HG02885 (cell line): ENCODE measurements at regions not wholly inside any gene's neighbourhood (a gene's known extent, or its start where the extent isn't known, plus 50 kb on each side); places are given as distances from the start of the nearest gene placed in this dataset.

ENCODE experiments used
- ATAC-seq: cut with Tn5 transposase; IDR thresholded peaks from one replicate; pipeline ENCODE4 v1.9.1; 2021; ENCODE audit warnings: mild to moderate bottlenecking; ENCODE audit not compliant: unreplicated experiment, poor library complexity

DNA sequence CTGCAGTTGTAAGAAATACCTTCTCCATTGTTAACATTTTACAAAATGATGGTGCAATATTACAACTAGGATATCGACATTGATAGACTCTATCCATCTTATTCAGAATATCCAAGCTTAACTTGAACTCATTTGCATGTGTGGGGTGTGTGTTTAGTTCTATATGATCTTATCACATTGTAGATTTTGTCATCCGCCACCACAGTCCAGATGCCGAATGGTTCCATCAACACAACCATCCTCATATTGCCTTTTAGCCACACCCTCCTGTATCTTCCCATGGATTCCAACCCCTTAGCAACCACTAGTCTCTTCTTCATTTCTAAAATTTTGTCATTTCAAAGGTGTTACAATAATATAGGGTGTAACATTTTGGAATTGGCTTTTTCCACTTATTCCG lies 452.9 kb upstream of the AKR1E2 start:
- ATAC-seq: no peak

DNA sequence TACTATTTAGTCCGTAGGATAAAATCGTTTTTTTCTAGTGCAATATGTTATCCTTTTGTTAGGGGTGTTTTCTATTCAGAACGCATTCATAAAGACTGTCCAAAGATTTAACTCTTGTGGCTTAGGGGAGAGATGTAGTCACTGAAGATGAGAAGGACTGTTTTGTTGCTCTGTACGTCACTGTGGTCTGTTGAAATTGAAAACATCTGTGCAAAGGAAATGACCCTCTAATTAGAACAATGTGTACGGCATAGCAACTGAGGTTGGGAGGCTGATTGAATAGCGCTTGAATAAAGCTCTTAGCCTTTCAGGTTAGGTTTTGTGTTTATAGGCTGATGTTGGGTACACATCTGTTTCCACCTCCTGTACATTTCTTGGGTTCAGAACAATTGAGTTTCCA lies 453.4 kb upstream of the AKR1E2 start:
- no peak for ATAC-seq

DNA sequence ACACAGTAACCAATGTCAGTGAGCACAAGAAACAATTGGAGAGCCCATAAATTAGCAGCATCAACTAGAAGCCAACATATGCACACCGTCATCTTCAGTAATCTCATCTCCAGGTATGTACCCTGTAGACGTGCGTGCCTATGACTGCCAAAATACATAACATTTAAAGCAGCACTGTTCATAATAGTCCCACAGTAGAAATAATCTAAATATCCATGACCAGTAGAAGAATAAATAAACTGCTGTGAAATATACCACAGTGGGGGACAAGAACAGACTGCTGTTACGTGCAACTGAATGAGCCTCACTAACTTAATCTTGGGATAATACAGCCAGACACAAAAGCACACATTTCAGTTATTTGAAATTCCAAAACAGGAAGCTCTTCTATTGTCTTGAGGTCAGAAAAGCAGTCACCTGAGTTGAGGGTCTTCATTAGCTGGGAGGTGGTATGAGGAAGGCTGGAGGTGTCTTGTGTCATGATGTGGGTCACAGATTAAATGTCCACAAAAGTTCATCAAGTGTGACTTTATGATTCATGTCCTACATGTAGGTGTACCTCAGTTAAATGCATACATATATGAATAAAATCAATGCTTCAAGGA lies 454.2 kb upstream of the AKR1E2 start:
- no peak for ATAC-seq

DNA sequence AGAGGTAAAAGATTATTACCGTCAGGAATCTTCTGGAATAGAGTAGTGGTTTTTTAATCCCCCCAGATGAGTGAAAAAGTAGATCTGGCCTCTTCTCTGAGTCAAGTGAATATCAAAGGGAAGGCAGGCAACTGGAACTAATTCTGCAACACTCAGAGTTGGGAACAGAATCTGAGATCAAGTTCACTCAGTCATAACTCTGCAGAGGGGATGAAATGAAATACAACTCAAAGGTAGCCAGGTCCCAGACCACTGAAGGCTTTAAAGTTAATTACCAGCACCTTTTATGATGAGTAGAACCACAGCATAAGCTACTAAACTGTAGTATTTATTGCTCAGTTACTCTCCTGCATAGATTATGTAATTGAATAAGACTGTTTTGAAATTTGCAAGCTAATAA lies 455.6 kb upstream of the AKR1E2 start:
- no peak for ATAC-seq

DNA sequence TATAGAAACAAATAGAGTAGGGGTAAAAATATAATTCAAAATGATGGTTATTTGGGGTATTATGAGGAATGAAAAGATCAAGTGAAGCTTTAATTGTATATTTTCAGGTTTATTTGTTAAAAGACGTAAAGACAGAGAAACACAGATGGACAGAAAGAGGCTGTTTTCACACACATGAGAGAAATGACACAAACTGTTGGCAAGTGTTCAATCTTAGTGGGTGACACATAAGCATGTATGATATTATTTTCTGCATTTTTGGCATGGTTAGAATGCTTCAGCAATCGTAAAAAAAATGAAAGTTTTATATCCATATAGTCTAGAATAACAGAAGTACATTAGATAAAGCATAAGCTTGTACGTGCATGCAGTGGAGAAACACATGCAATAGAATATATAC lies 464.4 kb upstream of the AKR1E2 start:
- ATAC-seq: no peak

DNA sequence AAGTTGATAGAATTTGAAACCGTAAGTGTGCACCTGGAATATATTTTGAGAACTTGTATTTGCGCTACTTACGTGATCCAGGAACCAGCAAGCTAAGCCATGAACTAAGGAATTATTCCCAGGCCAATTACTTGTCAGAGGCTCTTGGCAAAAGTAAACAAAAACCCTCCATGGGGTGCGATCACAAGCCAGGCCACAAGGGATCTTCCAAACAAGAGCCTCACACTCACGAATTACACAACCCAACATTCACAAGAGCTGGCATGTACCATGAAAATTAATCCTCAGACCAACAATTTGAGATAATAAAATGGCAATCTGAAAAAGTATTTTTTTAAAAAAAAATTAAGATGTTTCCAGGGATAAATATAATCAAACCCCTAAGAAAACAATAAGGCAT lies 467.0 kb upstream of the AKR1E2 start:
- no peak for ATAC-seq

DNA sequence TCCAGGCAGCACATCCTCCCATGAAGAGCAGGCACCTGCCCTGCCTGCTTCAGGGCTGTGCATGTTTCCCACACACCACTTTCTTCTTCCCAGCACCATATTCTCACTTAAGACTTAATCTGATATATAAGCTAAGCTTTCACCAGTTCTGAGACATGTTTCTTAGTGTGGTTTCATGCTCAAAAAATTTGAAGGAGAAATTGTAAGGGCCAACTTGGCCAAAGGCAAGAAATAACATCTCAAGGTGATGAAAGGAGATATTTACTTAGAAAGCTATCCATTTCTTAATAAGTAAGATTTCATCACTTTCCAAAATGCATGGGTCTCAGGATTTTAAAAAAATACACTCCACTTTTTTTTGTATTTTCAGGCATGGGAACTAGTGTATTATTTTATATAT lies 468.1 kb upstream of the AKR1E2 start:
- no peak for ATAC-seq

DNA sequence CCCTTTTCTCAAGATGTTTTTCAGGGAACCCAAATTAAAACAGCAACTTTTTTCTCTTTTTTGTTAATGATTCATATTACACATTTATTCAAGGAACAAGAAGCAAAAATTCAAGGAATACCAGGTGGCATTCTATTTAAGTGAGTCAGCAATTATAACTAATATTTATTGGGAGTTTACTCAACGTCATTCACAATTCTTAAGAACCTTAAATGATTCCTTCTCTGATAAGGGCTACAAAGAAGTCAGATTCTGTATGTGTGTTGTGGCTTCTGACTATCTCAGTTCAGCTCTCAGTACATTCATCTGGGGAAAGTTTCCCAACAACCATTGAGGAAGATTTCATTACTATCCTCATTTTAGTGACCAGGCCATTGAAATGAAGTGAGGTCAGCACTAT lies 470.7 kb upstream of the AKR1E2 start:
- no peak for ATAC-seq

DNA sequence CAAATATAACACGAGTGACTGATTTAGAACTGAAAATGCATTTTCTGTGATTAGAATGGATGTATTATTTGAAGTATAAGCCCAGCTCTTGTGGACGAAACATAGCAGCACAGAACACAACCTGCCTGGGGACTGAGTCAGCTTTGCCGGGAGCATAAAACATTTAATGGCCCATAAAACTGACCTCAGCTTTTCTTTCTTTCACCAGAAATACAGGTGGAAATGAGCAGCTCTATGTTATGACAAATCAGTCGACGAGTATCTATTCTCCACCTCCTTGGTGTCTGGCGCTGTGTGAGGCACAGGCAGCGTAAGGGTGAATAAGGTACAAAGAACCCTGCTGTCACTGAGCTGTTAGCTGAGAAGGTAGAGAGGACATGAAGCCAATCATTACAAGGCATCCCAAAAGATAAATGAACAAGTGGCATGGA lies 471.6 kb upstream of the AKR1E2 start:
- no peak for ATAC-seq

DNA sequence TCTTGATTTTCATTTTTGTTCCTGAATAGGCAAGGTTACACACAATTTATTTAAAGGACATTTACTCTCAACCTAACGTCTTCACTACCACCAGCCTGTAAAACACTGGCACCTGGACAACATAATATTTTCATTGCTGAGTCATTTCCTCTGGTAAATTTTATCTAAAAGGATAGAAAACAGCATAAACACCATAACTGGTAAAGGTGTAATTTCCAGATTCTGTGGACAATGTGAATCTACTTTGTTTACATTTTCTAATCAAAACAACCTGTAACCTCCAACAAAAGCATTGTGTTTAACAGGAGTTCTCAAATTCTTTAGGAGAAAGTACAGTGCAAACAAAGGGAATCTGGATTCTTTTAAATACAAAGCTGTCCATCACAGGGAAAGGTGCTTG lies 472.0 kb upstream of the AKR1E2 start:
- no peak for ATAC-seq

DNA sequence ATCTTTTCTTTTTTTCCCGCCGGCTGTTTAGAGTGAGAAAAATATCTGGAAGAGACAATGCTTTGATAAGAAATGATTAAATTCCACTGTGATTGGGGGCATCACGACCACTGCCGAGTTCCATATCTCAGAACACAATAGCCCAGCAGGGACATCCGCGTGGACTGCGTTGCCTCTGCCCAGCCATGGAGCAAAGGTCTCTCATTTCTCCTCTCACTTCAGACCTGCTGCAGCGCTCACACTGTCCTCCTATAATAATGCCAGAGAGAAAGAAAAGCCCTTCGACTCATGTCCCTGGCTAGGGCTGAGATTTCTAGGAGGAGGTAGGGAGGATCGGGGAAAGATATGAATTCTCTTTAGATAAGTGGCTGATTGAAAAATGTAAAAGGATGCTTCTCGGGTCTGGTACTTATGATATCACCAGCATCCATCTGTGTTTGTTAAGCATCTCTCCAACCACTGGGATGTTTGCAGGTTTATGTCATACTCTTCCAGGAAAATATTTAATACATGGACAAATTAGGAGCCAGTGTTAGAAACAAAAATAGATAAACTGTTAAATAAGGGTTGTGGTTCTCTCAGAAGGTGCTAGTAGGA lies 472.9 kb upstream of the AKR1E2 start:
- no peak for ATAC-seq

DNA sequence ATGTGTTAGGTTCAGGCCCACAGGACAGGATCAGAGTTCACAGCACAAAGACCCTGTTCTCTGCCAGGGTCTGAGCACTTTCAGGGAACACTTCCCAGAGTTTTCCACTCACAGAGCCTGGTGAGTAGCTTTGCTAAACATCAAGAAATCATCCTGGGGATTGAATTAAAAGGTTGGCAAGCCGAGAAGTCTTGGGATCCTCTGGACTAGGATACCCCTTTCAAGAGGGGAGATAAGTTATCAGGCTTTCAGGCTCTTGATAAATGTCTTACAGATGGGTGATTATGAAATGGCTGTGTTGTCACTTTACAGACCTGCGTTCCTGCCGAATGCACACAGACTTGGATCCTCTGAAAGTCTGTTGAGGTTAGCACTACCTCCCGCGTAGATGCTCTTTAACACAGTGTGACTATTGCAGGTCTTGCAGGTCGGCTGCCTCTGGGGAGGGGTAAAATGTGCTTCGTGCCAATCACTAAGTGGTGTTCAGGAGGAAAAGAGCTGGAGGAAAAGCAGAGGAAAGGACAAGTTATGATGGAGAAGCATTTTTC lies 473.5 kb upstream of the AKR1E2 start:
- ATAC-seq: no peak

DNA sequence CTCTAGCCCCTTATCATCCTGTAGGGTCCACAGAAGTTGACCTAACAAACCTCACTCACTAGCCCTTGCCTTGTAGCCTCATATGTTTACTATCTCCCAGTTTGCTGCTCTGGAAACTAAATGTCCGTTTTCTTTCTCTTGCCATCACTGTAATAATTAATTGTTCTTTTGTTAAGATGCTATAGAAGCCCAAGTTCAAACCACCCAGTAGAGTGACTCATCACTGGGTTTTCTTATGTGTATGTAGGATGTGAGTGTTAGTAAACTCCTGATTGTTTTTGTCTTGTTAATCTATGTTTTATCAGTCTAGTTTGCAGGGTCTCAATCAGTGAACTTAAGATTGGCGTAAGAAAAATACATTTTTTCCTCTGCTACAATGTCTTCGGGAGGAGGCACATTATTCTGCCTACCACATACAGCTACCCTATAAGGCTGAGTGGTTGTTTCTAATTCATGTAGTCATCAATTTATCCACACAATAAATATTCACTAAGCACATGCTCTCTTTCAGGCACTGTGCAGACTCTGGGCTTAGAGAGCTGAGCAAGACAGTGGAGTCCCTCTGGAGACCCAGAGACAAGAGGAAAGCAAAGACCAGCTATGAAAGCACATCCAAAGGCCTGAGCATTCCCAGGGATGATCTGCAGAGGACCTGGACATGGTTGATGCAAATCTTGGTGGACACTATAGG lies 474.1 kb upstream of the AKR1E2 start:
- no peak for ATAC-seq

DNA sequence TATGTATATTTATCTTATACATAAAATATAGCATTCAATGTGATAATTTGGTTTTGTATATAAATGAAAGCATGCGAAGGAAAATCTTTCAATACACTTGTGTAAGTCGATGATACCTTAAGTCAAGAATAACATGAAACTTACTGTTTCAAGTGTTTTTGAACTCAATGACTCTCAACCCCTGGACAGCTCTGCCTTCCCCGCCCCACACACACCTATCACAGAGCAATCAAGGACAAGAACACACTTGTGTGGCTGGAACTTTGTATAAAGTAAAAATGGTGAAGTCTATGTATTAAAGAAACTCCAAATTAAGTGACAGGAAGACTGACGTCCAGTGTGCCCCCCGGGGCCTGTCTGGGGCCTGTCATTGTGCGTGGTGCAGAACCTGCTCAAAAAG lies 478.6 kb upstream of the AKR1E2 start:
- no peak for ATAC-seq

DNA sequence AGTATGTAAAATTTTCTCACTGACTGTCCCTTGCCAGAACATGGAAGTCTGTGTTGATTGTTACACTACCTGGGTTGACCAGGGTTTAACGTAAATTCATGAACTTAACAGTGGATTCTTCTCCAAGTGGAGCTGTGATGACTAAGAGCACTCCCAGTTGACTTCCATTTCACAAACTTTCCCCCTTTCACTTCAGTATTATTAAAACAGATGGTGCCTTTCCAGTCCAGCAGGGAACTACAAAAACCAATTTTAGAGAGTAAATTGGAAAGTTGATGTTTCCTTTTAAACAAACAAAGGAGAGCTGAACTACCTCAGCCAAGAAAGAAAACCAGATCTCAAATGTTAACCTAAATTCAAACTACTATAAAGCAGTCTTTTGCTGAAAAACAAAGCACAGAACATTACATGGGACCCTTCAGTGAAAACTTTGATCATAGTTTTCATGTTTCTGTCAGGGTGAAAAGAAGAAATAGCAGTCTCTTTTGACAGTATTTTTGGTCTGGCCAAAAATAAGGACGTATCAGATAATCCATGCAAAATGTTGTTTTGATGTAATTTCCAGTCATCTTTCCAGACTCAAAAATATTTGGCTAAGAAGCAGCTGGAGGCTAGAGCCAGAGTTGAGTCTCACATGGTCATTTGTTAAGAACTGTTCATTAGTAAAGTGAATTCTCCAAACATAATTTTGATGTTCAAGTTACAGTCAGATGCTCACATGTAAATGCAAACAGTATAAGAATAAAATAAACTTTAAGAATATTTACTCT lies 479.9 kb upstream of the AKR1E2 start:
- ATAC-seq: no peak

DNA sequence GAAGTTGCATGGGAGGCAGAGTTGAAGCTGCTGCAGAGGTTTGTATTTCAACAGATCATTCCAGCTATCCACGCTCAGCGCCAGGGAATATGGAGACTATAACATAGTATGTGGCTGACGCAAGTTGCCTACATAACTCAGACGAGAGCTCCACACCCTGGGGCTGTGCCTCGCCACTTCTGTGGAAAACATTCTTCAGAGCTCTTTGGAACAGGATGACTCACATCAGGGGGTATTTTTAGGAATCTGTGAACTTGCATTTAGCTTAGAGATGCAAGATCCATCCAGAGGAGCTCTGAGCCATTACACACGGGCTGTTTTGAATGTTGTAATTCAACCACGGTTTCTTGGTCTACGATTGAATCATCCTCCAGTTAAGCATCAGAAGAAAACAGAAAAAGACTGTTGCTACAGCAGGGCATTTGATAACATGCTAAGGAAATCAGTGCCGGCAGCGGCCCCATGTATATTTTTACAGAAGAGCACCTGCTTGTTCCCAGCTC lies 481.5 kb upstream of the AKR1E2 start:
- no peak for ATAC-seq

DNA sequence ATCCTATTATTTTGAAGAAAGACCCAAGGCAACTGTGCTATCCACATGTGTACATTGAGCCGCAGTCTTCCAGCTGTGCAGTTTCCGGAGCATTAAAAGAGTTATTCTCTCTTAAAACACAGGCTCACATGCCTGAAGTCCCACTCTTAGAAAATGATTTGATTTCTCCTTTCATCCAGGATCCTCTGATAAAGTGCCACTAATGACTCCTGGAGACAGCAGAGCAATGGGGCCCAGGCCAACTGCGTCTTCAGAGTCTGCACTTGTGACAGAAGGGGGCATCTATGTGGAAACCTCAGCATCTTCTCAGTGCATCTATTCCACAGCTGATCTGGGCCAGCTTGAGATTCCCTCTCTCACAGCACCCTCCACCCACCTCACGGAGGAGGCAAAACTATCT lies 482.1 kb upstream of the AKR1E2 start:
- ATAC-seq: no peak

DNA sequence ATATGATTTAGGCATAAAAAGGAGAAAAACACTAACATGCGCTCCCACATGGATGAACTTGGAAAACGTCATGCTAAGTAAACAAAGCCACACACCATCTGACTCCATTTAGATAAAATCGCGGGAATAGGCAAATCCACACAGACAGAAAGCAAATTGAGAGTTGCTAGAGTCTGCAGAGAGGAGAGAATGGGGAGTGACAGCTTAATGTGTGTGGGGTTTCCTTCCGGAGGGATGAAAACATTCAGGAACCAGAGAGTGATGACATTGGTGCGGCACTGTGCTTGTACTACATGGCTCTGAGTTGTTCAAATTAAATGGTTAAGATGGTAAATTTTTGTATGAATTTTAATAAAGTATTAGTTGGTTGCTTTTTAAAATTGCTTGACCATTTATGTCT lies 482.9 kb upstream of the AKR1E2 start:
- ATAC-seq: no peak

DNA sequence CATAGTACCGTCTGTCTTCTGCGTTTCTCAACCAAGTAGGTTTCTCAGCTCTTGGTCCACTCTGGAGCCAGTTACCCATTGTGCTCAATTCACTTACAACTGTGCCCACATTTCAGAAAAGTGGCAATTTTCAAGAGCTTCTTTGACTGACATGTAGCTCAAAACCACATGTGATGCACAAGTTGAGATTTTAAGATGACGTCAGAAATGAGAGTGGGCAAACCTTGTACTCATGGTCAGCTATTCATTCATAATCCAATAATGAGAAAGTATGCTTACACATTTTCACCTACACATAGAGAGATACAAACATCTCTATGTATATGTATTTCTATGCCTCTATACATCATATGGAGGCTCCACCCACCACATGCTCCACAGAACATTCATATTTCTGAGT lies 487.2 kb upstream of the AKR1E2 start:
- no peak for ATAC-seq

DNA sequence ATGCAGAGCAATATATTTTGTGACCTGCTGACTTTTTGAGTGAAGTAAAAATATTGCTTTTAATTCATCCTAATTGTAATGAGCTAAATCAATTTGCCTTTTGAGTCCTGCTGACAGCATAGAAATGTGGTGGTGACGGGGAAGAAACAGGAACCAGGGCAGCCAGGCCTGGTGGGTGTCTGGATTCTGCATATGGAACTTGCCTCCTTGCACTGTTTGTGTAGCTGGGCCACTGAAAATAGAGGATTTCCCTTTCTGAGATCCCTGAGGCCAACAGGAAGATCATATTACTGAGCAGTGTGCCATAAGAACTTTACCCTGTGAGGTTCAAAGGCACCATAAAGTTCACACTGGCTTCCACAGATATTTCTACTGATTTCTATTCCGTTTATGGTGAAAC lies 488.4 kb upstream of the AKR1E2 start:
- no peak for ATAC-seq

DNA sequence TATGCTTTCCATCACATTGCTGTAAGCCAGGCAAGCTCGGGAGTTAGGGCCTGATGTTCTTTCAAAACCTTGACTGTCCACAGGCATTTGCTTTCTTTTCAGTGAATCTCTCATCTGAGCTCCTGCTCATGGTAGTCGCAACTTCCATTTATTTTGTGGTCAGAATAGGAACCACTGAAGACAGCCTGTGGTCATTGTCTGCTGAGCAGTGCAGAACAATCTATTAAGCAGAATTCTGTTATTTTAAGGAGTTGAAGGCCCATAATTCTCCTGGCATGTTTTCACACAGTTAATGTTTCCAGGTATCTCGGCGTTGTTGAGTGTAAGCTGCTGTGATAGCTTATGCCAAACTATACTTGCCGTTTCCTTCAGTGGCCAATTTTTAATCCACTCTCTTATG lies 491.1 kb upstream of the AKR1E2 start:
- no peak for ATAC-seq
